ENCODE measurements at regions not wholly inside any gene's neighbourhood (a gene's known extent, or its start where the extent isn't known, plus 50 kb on each side); places are given as distances from the start of the nearest gene placed in this dataset.

- peak; percentile 31 for DNase-seq (ENCODE audit: low spot score)
- TF ChIP-seq CTCF (IDR thresholded peaks at IDR 0.05; ENCODE audit: extremely low read depth, missing control alignments): no peak
Measured at GRCh38 chr18:4639628-4640310, 184.7 kb upstream of the DLGAP1 start.

- no peak for DNase-seq (ENCODE audit: low spot score)
- no peak for TF ChIP-seq CTCF (IDR thresholded peaks at IDR 0.05; ENCODE audit: extremely low read depth, missing control alignments)
Measured at GRCh38 chr18:4638680-4639079, 183.6 kb upstream of the DLGAP1 start.

- no peak for TF ChIP-seq CTCF (IDR thresholded peaks at IDR 0.05; ENCODE audit: extremely low read depth, missing control alignments)
- no peak for DNase-seq (ENCODE audit: low spot score)
Measured at GRCh38 chr18:4637876-4638275, 182.8 kb upstream of the DLGAP1 start.

GRCh38 chr18:4636967-4637366 lies 181.9 kb upstream of the DLGAP1 start:
- no peak for TF ChIP-seq CTCF (IDR thresholded peaks at IDR 0.05; ENCODE audit: extremely low read depth, missing control alignments)
- DNase-seq (ENCODE audit: low spot score): no peak

- DNase-seq (ENCODE audit: low spot score): no peak
- no peak for TF ChIP-seq CTCF (IDR thresholded peaks at IDR 0.05; ENCODE audit: extremely low read depth, missing control alignments)
Measured at GRCh38 chr18:4631239-4631638, 176.1 kb upstream of the DLGAP1 start.

- DNase-seq (ENCODE audit: low spot score): no peak
- no peak for TF ChIP-seq CTCF (IDR thresholded peaks at IDR 0.05; ENCODE audit: extremely low read depth, missing control alignments)
Measured at GRCh38 chr18:4605212-4605611, 150.1 kb upstream of the DLGAP1 start.

- no peak for DNase-seq (ENCODE audit: low spot score)
- TF ChIP-seq CTCF (IDR thresholded peaks at IDR 0.05; ENCODE audit: extremely low read depth, missing control alignments): no peak
Measured at GRCh38 chr18:4603955-4604354, 148.8 kb upstream of the DLGAP1 start.
